Transverse colon (tissue), 4 donors: ENCODE measurements at regions not wholly inside any gene's neighbourhood (a gene's known extent, or its start where the extent isn't known, plus 50 kb on each side); places are given as distances from the start of the nearest gene placed in this dataset.

Experiments used
- DNase-seq: peaks from one replicate; pipeline ENCODE4 v3.0.0-alpha.2; 2019
- H3K27ac ChIP-seq, 4 donors: fragments of 200-600 bp; sonication (generic); 2 replicates each; pipeline ENCODE4 v1.5.1; 2016 to 2018; ENCODE audit warnings: inconsistent platforms in 4 of 4
- H3K27me3 ChIP-seq: fragments of 200-600 bp; sonication (generic); 2 replicates; pipeline ENCODE4 v1.5.1; 2017; ENCODE audit warnings: inconsistent platforms
- H3K36me3 ChIP-seq, 4 donors: fragments of 200-600 bp; sonication (generic); 2 replicates each; pipeline ENCODE4 v1.5.1; 2017 to 2019; ENCODE audit warnings: inconsistent platforms in 4 of 4
- H3K4me1 ChIP-seq, 4 donors: fragments of 200-600 bp; sonication (generic); 2 replicates each; pipeline ENCODE4 v1.5.1; 2017 to 2020; ENCODE audit warnings: inconsistent platforms in 4 of 4
- H3K4me3 ChIP-seq, 4 donors: fragments of 200-600 bp; sonication (generic); 1 replicate in 1 of 4; 2 replicates in 3 of 4; pipeline versions ENCODE4 v1.5.1 to v1.6.1; 2017 to 2019; ENCODE audit warnings: inconsistent platforms in 4 of 4
- H3K9me3 ChIP-seq, 2 donors: fragments of 200-600 bp; sonication (generic); 2 replicates each; pipeline ENCODE4 v1.5.1; 2017 to 2019; ENCODE audit warnings: inconsistent platforms in 2 of 2
- CTCF ChIP-seq, 5 experiments: fragments of 200-600 bp in 3 of 5; fragments of 450-650 bp in 2 of 5; sonication (generic) in 3 of 5; IDR thresholded peaks; 1 replicate in 2 of 5; 2 replicates in 3 of 5; pipeline ENCODE4 v1.5.1; 2016 to 2017; ENCODE audit warnings: antibody characterized with exemption in 5 of 5, inconsistent platforms in 3 of 5, mild to moderate bottlenecking in 2 of 5, moderate library complexity in 1 of 5
- EP300 ChIP-seq: sonication (generic); formaldehyde crosslinking; IDR thresholded peaks from one replicate; pipeline ENCODE4 v1.6.1; 2017; ENCODE audit warnings: antibody characterized with exemption, low read depth
- POLR2A ChIP-seq: fragments of 450-650 bp; IDR thresholded peaks from one replicate; pipeline ENCODE4 v1.6.1; 2016; ENCODE audit warnings: antibody characterized with exemption, mild to moderate bottlenecking, moderate library complexity
- POLR2AphosphoS5 ChIP-seq, 3 donors: sonication (generic); formaldehyde crosslinking; IDR thresholded peaks; one replicate each; pipeline ENCODE4 v1.6.1; 2016; ENCODE audit warnings: antibody characterized with exemption in 3 of 3
- WGBS, 2 donors: methylation state at CpG; one replicate each; pipeline ENCODE4 v1.1.5; 2018; ENCODE audit warnings: low coverage in 1 of 2; 5-methylcytosine and 5-hydroxymethylcytosine counted together
- in situ Hi-C, 4 donors: fragments of 200-750 bp; cut with MboI; loops; one replicate each; pipeline versions ENCODE4 v1.15.0 to v1.15.1; 2017; ENCODE audit warnings: low sequenced_read_pairs in 3 of 4, low pct_ligation_motif_present in 1 of 4, low pct_unique_long_range_greater_than_20kb in 1 of 4
- intact Hi-C: fragments of 100-400 bp; cut with DNase I; formaldehyde crosslinking; loops from one replicate; pipeline ENCODE4 v1.15.1; 2023; ENCODE audit warnings: low total_unique reads

GRCh38 chr18:67410075-67411070, 106.1 kb downstream of the DSEL start:
- no peak for DNase-seq
- TF ChIP-seq POLR2AphosphoS5 (IDR thresholded peaks at IDR 0.05), result no peak
- TF ChIP-seq POLR2A, result no peak
- TF ChIP-seq CTCF (IDR thresholded peaks at IDR 0.05), result no peak
- TF ChIP-seq EP300, result no peak
- Histone ChIP-seq H3K9me3 (no peaks in the 10 kb centered on the region), H3K4me3 (no peak overlapping the region), H3K4me1 (no peaks in the 10 kb centered on the region), H3K27ac (no peak overlapping the region), H3K36me3 (no peaks in the 10 kb centered on the region), H3K27me3 (no peaks in the 10 kb centered on the region)
- in situ Hi-C loops, result no loop called here
- 65 to 71% methylated on average over 3 to 4 of the region's 4 CpGs for WGBS, 2 donors
- intact Hi-C loops, result no loop called here

- no peaks in the 10 kb centered on the region for H3K27me3 ChIP-seq
- 36 to 39% methylated on average over 1 of the region's 1 CpG for WGBS, 2 donors
- no peak for DNase-seq
- no peaks in the 10 kb centered on the region for H3K36me3 ChIP-seq
- H3K9me3 ChIP-seq, result no peaks in the 10 kb centered on the region
- H3K27ac ChIP-seq, result no peak overlapping the region
- H3K4me1 ChIP-seq, result no peaks in the 10 kb centered on the region
- TF ChIP-seq EP300 (no peak), POLR2A (no peak), CTCF (IDR thresholded peaks at IDR 0.05) (no peak), POLR2AphosphoS5 (IDR thresholded peaks at IDR 0.05) (no peak)
- no peak overlapping the region for H3K4me3 ChIP-seq
- in situ Hi-C loops (no loop called here), intact Hi-C loops (no loop called here)
Measured at GRCh38 chr18:67408240-67408639, 108.3 kb downstream of the DSEL start.

- DNase-seq, result no peak
- no peaks in the 10 kb centered on the region for H3K9me3 ChIP-seq
- no peaks in the 10 kb centered on the region for H3K4me1 ChIP-seq
- H3K4me3 ChIP-seq, result no peak overlapping the region
- no peaks in the 10 kb centered on the region for H3K27me3 ChIP-seq
- 59 to 70% methylated on average over 2 of the region's 2 CpGs for WGBS, 2 donors
- in situ Hi-C loops, result no loop called here
- no peak for TF ChIP-seq POLR2A
- TF ChIP-seq POLR2AphosphoS5 (IDR thresholded peaks at IDR 0.05), result no peak
- TF ChIP-seq CTCF (IDR thresholded peaks at IDR 0.05), result no peak
- no peak for TF ChIP-seq EP300
- no peak overlapping the region for H3K27ac ChIP-seq
- intact Hi-C loops, result no loop called here
- no peaks in the 10 kb centered on the region for H3K36me3 ChIP-seq
Measured at GRCh38 chr18:67406714-67407113, 109.8 kb downstream of the DSEL start.

- H3K4me1 ChIP-seq, result no peaks in the 10 kb centered on the region
- in situ Hi-C loops, result no loop called here
- TF ChIP-seq CTCF (IDR thresholded peaks at IDR 0.05) (no peak), POLR2A (no peak), POLR2AphosphoS5 (IDR thresholded peaks at IDR 0.05) (no peak), EP300 (no peak)
- intact Hi-C loops, result no loop called here
- H3K4me3 ChIP-seq, result no peak overlapping the region
- peaks cover 0 to 3% of the 10 kb centered on the region in 2 donors for H3K9me3 ChIP-seq
- no peak overlapping the region for H3K27ac ChIP-seq
- no peaks in the 10 kb centered on the region for H3K27me3 ChIP-seq
- WGBS, 2 donors, result 4 to 27% methylated on average over 1 of the region's 1 CpG
- no peaks in the 10 kb centered on the region for H3K36me3 ChIP-seq
- DNase-seq, result no peak
Measured at GRCh38 chr18:67402543-67402942, 114.0 kb downstream of the DSEL start.
